Activated CD4-positive, alpha-beta T cell treated with anti-CD3 and anti-CD28 coated beads, Interleukin-2, amount 10 ng/mL, durations not matched to agents 7 days and 5 days (primary cell): ENCODE measurements at regions not wholly inside any gene's neighbourhood (a gene's known extent, or its start where the extent isn't known, plus 50 kb on each side); places are given as distances from the start of the nearest gene placed in this dataset.
A peak's percentile ranks its signal among the peaks of the same experiment; 100 is the strongest.

Experiments used
- CTCF ChIA-PET: fragments of 350-600 bp; sonication (Branson Sonifier 250); formaldehyde crosslinking; loops from one replicate; lab custom pipeline; 2021; ENCODE audit warnings: antibody characterized with exemption; lab: Charles Lee
- POLR2A ChIA-PET: fragments of 350-600 bp; sonication (Branson Sonifier 250); formaldehyde crosslinking; loops from one replicate; lab custom pipeline; 2021; ENCODE audit warnings: antibody characterized with exemption; lab: Charles Lee
- DNase-seq: peaks from one replicate; pipeline ENCODE4 v3.0.0-alpha.2; 2020
- H3K27ac Mint-ChIP-seq: one replicate; pipeline ENCODE4 v1.8.0; 2021; ENCODE audit warnings: mild to moderate bottlenecking, moderate library complexity, mixed read lengths
- H3K27me3 Mint-ChIP-seq: one replicate; pipeline ENCODE4 v1.8.0; 2021; ENCODE audit warnings: mixed read lengths
- H3K36me3 Mint-ChIP-seq: one replicate; pipeline ENCODE4 v1.8.0; 2021; ENCODE audit warnings: low read depth, mixed read lengths
- H3K4me1 Mint-ChIP-seq: one replicate; pipeline ENCODE4 v1.8.0; 2021; ENCODE audit warnings: mixed read lengths
- H3K4me3 Mint-ChIP-seq: one replicate; pipeline ENCODE4 v1.8.0; 2021; ENCODE audit warnings: mild to moderate bottlenecking, moderate library complexity, mixed read lengths
- H3K9me3 Mint-ChIP-seq: one replicate; pipeline ENCODE4 v1.8.0; 2021; ENCODE audit warnings: mixed read lengths

- ChIA-PET POLR2A (no interaction called here), CTCF (no interaction called here)
- H3K4me3 Mint-ChIP-seq: no peak overlapping the region
These were observed 57.9 kb upstream of the SLC5A9 start for GRCh38 chr1:48164571-48164970.

DNA sequence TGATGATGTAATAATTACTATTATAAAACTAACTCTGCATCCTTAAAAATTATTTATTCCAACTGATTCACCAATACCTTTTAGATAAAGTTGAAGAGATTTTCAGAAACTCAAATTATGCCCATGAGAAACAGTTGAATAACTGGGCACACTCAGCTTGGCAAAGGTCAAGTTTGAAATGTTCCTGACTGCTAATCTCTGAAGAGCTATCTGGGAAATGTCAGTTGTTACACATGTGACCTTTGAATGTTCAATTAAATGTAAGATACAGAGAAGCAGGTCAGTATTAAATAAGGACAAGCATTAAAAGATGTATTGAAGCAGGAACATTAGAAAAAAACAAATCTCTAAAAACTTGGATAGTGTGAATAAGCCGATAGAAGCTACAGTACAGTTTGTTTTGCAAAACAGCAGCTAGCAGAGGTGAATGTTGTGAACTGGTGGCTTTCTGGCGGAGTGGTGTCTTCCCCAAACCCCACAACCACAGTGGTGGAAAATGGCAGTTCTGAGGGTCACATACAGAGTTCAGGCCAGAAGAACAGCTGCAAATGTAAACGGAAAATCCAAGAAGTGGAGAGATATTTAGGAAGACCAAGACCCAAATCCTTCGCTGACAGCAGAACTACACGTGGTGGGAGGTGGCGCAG, 61.9 kb upstream of the SLC5A9 start:
- Mint-ChIP-seq H3K9me3 (no peaks in the 10 kb centered on the region), H3K4me3 (no peak overlapping the region), H3K36me3 (no peaks in the 10 kb centered on the region), H3K27ac (no peak overlapping the region), H3K27me3 (peaks cover 10% of the 10 kb centered on the region), H3K4me1 (no peaks in the 10 kb centered on the region)
- ChIA-PET POLR2A (no interaction called here), CTCF (no interaction called here)
- DNase-seq: no peak

More at GRCh38 chr1:48164571-48164970, 57.9 kb upstream of the SLC5A9 start:
- Mint-ChIP-seq H3K27ac (no peak overlapping the region), H3K36me3 (no peaks in the 10 kb centered on the region), H3K4me1 (no peaks in the 10 kb centered on the region), H3K9me3 (peaks cover 2% of the 10 kb centered on the region), H3K27me3 (peaks cover 10% of the 10 kb centered on the region)
- no peak for DNase-seq

- Mint-ChIP-seq H3K4me1 (no peaks in the 10 kb centered on the region), H3K9me3 (no peaks in the 10 kb centered on the region), H3K27me3 (peaks cover 13% of the 10 kb centered on the region), H3K4me3 (no peak overlapping the region), H3K27ac (no peak overlapping the region), H3K36me3 (no peaks in the 10 kb centered on the region)
- CTCF ChIA-PET: no interaction called here
- POLR2A ChIA-PET: no interaction called here
- DNase-seq: no peak
These were observed 83.2 kb upstream of the SLC5A9 start for GRCh38 chr1:48139275-48139674.

DNA sequence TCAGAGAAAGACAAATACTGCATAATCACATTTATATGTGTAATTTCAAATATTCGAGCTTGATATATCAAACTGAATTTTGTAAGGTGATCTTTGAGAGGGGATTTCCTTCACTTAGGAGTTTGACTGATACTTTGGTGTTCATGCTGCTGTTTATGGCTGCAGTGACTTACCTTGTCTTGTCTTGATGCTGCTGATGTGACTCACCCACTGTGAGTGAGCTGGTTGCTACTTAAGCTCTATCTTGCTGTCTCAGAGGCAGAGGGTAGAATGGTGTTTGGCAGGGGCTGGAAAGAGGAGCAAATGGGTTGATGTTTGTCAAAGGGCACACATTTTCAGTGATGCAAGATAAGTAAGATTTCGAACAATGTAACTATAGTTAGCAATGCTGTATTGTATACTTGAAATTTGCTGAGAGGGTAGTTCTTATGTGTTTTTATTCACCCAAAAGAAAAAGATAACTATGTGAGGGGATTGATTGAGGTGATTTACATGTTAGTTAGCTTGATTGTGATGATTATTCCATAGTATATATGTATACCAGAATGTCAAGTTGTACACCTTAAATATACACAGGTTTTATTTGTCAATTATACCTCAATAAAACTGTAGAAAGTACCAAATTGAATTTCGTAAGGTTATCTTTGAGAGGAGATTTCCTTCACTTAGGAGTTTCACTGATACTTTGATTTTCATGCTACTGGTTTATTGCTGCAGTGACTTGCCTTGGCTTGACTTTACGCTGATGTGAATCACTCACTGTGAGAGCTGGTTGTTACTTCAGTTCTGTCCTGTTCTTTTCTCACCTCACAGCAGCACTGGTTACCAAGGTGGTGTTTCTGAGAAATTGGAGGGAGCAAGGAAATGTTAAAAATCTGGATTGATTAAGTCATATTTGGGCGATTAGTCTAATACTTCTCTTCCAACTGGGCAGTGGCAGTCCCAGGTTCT, 94.5 kb upstream of the SLC5A9 start:
- Mint-ChIP-seq H3K4me3 (no peak overlapping the region), H3K4me1 (no peaks in the 10 kb centered on the region), H3K27me3 (peaks cover 11% of the 10 kb centered on the region), H3K9me3 (no peaks in the 10 kb centered on the region), H3K36me3 (no peaks in the 10 kb centered on the region), H3K27ac (no peak overlapping the region)
- POLR2A ChIA-PET: no interaction called here
- CTCF ChIA-PET: no interaction called here
- no peak for DNase-seq

GRCh38 chr1:48123647-48124046, 98.9 kb upstream of the SLC5A9 start:
- no peak for DNase-seq
- POLR2A ChIA-PET: no interaction called here
- H3K27me3 Mint-ChIP-seq: peaks cover 12% of the 10 kb centered on the region
- no peaks in the 10 kb centered on the region for H3K36me3 Mint-ChIP-seq
- H3K27ac Mint-ChIP-seq: no peak overlapping the region
- CTCF ChIA-PET: no interaction called here
- no peak overlapping the region for H3K4me3 Mint-ChIP-seq
- H3K9me3 Mint-ChIP-seq: no peaks in the 10 kb centered on the region
- no peaks in the 10 kb centered on the region for H3K4me1 Mint-ChIP-seq

- ChIA-PET POLR2A (no interaction called here), CTCF (no interaction called here)
- Mint-ChIP-seq H3K4me3 (no peak overlapping the region), H3K27ac (no peak overlapping the region), H3K9me3 (no peaks in the 10 kb centered on the region), H3K36me3 (no peaks in the 10 kb centered on the region), H3K4me1 (no peaks in the 10 kb centered on the region), H3K27me3 (peaks cover 9% of the 10 kb centered on the region)
- no peak for DNase-seq
These were observed 100.6 kb upstream of the SLC5A9 start for GRCh38 chr1:48121955-48122354.

DNA sequence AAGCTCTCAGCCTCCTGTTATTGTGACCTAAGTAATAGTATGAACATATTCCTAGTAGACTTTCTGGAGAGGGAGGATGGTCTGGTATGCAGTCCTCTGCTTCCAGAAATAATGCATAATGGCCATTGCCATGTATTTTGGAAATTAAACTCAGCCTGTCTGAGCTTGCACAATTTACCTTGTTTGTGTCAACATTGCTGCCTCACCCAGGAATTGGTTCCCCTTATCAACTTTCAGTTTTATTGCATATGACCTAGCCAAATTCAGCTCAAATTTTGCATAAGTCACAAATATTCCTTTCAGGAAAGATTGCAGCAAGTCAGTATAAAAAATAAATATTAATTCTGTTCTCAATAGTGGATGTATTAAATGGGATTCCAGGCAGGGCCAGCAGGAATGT, 101.9 kb upstream of the SLC5A9 start:
- H3K27ac Mint-ChIP-seq: no peak overlapping the region
- CTCF ChIA-PET: no interaction called here

GRCh38 chr1:48115835-48116234, 106.7 kb upstream of the SLC5A9 start:
- H3K4me3 Mint-ChIP-seq: no peak overlapping the region
- H3K27ac Mint-ChIP-seq: no peak overlapping the region
- H3K4me1 Mint-ChIP-seq: no peaks in the 10 kb centered on the region
- DNase-seq: no peak
- no peaks in the 10 kb centered on the region for H3K9me3 Mint-ChIP-seq
- H3K36me3 Mint-ChIP-seq: no peaks in the 10 kb centered on the region
- H3K27me3 Mint-ChIP-seq: peaks cover 13% of the 10 kb centered on the region
- POLR2A ChIA-PET: no interaction called here
- CTCF ChIA-PET: no interaction called here

More for the DNA sequence above, 101.9 kb upstream of the SLC5A9 start:
- Mint-ChIP-seq H3K27me3 (peaks cover 9% of the 10 kb centered on the region), H3K36me3 (no peaks in the 10 kb centered on the region), H3K4me1 (no peaks in the 10 kb centered on the region), H3K4me3 (no peak overlapping the region), H3K9me3 (no peaks in the 10 kb centered on the region)
- POLR2A ChIA-PET: no interaction called here
- DNase-seq: no peak

GRCh38 chr1:48114596-48115382, 107.7 kb upstream of the SLC5A9 start:
- H3K4me3 Mint-ChIP-seq: no peak overlapping the region
- peaks cover 13% of the 10 kb centered on the region for H3K27me3 Mint-ChIP-seq
- no peak for DNase-seq
- CTCF ChIA-PET: no interaction called here
- POLR2A ChIA-PET: no interaction called here
- no peaks in the 10 kb centered on the region for H3K4me1 Mint-ChIP-seq
- H3K9me3 Mint-ChIP-seq: no peaks in the 10 kb centered on the region
- H3K36me3 Mint-ChIP-seq: no peaks in the 10 kb centered on the region
- no peak overlapping the region for H3K27ac Mint-ChIP-seq

- Mint-ChIP-seq H3K27me3 (peaks cover 12% of the 10 kb centered on the region), H3K36me3 (no peaks in the 10 kb centered on the region), H3K27ac (no peak overlapping the region), H3K9me3 (no peaks in the 10 kb centered on the region), H3K4me1 (no peaks in the 10 kb centered on the region), H3K4me3 (no peak overlapping the region)
- CTCF ChIA-PET: interaction anchor here (1.3 kb wide), 2 partner anchors 92 to 126 kb away, joined by 3 to 4 read pairs; no protein-coding TSS in a partner anchor
- POLR2A ChIA-PET: no interaction called here
- peak; percentile 30 for DNase-seq
These were observed 112.3 kb upstream of the TRABD2B start for GRCh38 chr1:48109390-48110013.

GRCh38 chr1:48107516-48107915, 110.3 kb upstream of the TRABD2B start:
- DNase-seq: no peak
- no peak overlapping the region for H3K27ac Mint-ChIP-seq
- no peaks in the 10 kb centered on the region for H3K9me3 Mint-ChIP-seq
- no peak overlapping the region for H3K4me3 Mint-ChIP-seq
- no peaks in the 10 kb centered on the region for H3K4me1 Mint-ChIP-seq
- H3K27me3 Mint-ChIP-seq: peaks cover 7% of the 10 kb centered on the region
- CTCF ChIA-PET: no interaction called here
- no peaks in the 10 kb centered on the region for H3K36me3 Mint-ChIP-seq
- POLR2A ChIA-PET: no interaction called here

DNA sequence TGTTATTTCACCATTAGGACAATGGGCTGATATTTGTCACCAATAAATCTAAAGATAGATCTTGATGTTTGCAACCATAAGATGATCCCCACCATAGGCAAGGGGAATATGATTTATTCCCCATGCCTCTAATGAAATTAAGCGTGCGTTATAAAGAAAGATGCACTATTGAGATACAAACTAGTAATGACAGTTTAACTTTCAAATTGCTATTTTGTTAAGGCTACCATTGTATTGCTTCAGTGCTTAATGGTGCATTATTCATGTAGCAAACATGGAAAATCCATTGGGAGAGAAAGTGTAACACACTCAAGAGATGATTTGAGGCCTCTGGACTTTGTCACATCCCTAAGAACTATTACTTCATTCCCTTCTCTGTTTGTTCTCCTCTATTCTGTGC, 108.9 kb upstream of the TRABD2B start:
- no peak overlapping the region for H3K4me3 Mint-ChIP-seq
- CTCF ChIA-PET: interaction anchor here (0.6 kb wide), 1 partner anchor 129 kb away, joined by 4 read pairs; no protein-coding TSS in a partner anchor
- DNase-seq: no peak
- POLR2A ChIA-PET: no interaction called here
- H3K9me3 Mint-ChIP-seq: no peaks in the 10 kb centered on the region
- no peak overlapping the region for H3K27ac Mint-ChIP-seq
- no peaks in the 10 kb centered on the region for H3K4me1 Mint-ChIP-seq
- no peaks in the 10 kb centered on the region for H3K36me3 Mint-ChIP-seq
- no peaks in the 10 kb centered on the region for H3K27me3 Mint-ChIP-seq
